ENCODE measurements at regions not wholly inside any gene's neighbourhood (a gene's known extent, or its start where the extent isn't known, plus 50 kb on each side); places are given as distances from the start of the nearest gene placed in this dataset.

DNA sequence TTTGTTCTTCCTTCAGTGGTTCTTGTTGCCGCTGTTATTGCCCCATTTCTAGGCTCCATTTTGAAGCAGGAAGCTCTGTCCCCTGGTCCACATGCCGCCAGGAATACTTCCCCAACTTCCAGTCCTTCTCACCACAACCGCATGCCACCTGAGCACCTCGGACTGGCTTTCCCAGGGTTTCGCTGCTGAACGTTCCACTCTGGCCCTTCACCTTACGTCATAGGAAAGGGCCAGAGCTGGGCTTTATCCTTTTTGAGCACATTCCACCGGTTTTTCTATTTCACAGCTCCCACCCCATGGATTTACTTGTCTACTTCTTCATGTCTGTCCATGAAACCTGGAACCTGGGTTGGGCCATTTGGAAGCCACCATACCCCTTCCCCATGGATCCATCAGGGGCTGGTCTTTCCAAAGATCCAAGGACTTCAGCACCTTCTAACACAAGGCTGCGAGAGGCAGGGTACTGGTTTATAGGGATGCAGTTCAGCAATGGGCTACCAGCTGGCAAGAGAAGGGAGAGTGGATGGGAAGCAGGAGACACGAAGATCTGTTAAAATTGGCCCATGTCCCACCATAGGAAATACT is 557.4 kb downstream of the BNC2 start:
- CTCF ChIA-PET = no interaction called here
- Mint-ChIP-seq H3K4me1 (ENCODE audit: low read depth, unreplicated experiment) (no peaks in the 10 kb centered on the region), H3K9me3 (ENCODE audit: unreplicated experiment) (no peaks in the 10 kb centered on the region), H3K4me3 (ENCODE audit: unreplicated experiment) (no peak overlapping the region), H3K27me3 (ENCODE audit: insufficient read depth, unreplicated experiment) (no peaks in the 10 kb centered on the region), H3K36me3 (ENCODE audit: insufficient read depth, unreplicated experiment) (no peaks in the 10 kb centered on the region), H3K27ac (ENCODE audit: unreplicated experiment) (no peak overlapping the region)
- no peaks in the 10 kb centered on the region for H3K27me3 ChIP-seq (replicated peaks; ENCODE audit: control insufficient read depth, insufficient read depth, low read length)
- BruUV-seq (replicated peaks) = no TSS peak
- intact Hi-C loops (cut with micrococcal nuclease; ENCODE audit: unreplicated experiment) = no loop called here
- H3K4me3 ChIP-seq (ENCODE audit: low read depth, low read length) = no peak overlapping the region
- TF ChIP-seq, protein P1, sequence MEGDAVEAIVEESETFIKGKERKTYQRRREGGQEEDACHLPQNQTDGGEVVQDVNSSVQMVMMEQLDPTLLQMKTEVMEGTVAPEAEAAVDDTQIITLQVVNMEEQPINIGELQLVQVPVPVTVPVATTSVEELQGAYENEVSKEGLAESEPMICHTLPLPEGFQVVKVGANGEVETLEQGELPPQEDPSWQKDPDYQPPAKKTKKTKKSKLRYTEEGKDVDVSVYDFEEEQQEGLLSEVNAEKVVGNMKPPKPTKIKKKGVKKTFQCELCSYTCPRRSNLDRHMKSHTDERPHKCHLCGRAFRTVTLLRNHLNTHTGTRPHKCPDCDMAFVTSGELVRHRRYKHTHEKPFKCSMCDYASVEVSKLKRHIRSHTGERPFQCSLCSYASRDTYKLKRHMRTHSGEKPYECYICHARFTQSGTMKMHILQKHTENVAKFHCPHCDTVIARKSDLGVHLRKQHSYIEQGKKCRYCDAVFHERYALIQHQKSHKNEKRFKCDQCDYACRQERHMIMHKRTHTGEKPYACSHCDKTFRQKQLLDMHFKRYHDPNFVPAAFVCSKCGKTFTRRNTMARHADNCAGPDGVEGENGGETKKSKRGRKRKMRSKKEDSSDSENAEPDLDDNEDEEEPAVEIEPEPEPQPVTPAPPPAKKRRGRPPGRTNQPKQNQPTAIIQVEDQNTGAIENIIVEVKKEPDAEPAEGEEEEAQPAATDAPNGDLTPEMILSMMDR (IDR thresholded peaks at IDR 0.05; ENCODE audit: insufficient read depth in 1 of 2, low read depth in 1 of 2, low read length in 1 of 2, severe bottlenecking in 1 of 2, unreplicated experiment in 1 of 2) = no peak
- POLR2A ChIA-PET = no interaction called here
- H3K36me3 ChIP-seq (ENCODE audit: control insufficient read depth, insufficient read depth, low read length) = no peaks in the 10 kb centered on the region
- no peaks in the 10 kb centered on the region for H3K9me3 ChIP-seq
- DNase-seq = no peak
- no peaks in the 10 kb centered on the region for H3K4me1 ChIP-seq

DNA sequence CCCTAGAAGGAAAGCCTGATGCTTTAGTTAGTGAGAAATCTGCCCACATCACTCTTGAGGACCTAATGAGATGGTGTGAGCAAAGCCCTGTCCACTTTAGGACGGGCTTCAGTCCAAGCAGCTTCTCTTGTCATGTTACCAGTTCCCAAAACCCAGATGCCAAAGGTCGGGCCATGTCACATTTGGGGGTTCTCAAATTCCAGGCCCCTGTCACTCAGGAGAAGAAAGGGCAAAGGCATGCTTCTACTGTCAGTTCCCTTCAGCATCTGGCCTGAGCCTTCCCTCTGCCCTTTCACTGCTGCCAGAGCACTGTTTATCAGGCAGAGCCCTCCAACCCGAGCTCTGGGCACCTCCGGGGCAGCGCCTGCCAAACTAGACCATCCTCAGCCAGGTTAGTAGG is 556.0 kb downstream of the BNC2 start:
- no peaks in the 10 kb centered on the region for H3K9me3 ChIP-seq
- no peaks in the 10 kb centered on the region for H3K27me3 ChIP-seq (replicated peaks; ENCODE audit: control insufficient read depth, insufficient read depth, low read length)
- intact Hi-C loops (cut with micrococcal nuclease; ENCODE audit: unreplicated experiment) = no loop called here
- TF ChIP-seq, protein P1 (IDR thresholded peaks at IDR 0.05; ENCODE audit: insufficient read depth in 1 of 2, low read depth in 1 of 2, low read length in 1 of 2, severe bottlenecking in 1 of 2, unreplicated experiment in 1 of 2) = no peak
- no TSS peak for BruUV-seq (replicated peaks)
- no peaks in the 10 kb centered on the region for H3K36me3 Mint-ChIP-seq (ENCODE audit: insufficient read depth, unreplicated experiment)
- H3K4me3 Mint-ChIP-seq (ENCODE audit: unreplicated experiment) = no peak overlapping the region
- no peak overlapping the region for H3K4me3 ChIP-seq (ENCODE audit: low read depth, low read length)
- ChIA-PET CTCF (no interaction called here), POLR2A (no interaction called here)
- no peaks in the 10 kb centered on the region for H3K9me3 Mint-ChIP-seq (ENCODE audit: unreplicated experiment)
- H3K36me3 ChIP-seq (ENCODE audit: control insufficient read depth, insufficient read depth, low read length) = no peaks in the 10 kb centered on the region
- H3K4me1 ChIP-seq = no peaks in the 10 kb centered on the region
- H3K4me1 Mint-ChIP-seq (ENCODE audit: low read depth, unreplicated experiment) = no peaks in the 10 kb centered on the region
- DNase-seq = no peak
- H3K27ac Mint-ChIP-seq (ENCODE audit: unreplicated experiment) = no peak overlapping the region
- no peaks in the 10 kb centered on the region for H3K27me3 Mint-ChIP-seq (ENCODE audit: insufficient read depth, unreplicated experiment)

DNA sequence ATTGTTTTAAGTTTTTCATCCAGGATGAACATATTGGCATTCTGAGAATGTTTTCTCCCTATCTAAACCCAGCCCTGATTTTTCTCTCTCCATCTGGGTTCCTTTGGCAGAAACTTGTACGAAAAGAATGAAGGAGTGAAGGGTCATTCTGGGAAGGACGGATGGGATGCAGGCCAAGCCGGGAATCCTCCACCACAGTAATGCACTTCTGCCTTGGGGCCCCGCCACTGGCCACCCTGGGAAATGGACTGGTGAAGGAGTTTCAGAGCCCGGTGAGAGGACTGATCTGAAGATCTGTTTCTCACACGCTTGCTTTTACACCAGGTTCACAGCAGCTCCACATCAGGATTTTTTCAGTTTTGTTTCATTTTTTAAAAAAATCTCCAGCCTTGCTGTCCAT is 554.8 kb downstream of the BNC2 start:
- TF ChIP-seq, protein P1 (IDR thresholded peaks at IDR 0.05; ENCODE audit: insufficient read depth in 1 of 2, low read depth in 1 of 2, low read length in 1 of 2, severe bottlenecking in 1 of 2, unreplicated experiment in 1 of 2) = no peak
- no peaks in the 10 kb centered on the region for H3K36me3 Mint-ChIP-seq (ENCODE audit: insufficient read depth, unreplicated experiment)
- H3K4me3 Mint-ChIP-seq (ENCODE audit: unreplicated experiment) = no peak overlapping the region
- ChIA-PET CTCF (no interaction called here), POLR2A (no interaction called here)
- no TSS peak for BruUV-seq (replicated peaks)
- Histone ChIP-seq H3K36me3 (ENCODE audit: control insufficient read depth, insufficient read depth, low read length) (no peaks in the 10 kb centered on the region), H3K27me3 (replicated peaks; ENCODE audit: control insufficient read depth, insufficient read depth, low read length) (no peaks in the 10 kb centered on the region), H3K4me3 (ENCODE audit: low read depth, low read length) (no peak overlapping the region), H3K9me3 (no peaks in the 10 kb centered on the region), H3K4me1 (no peaks in the 10 kb centered on the region)
- H3K4me1 Mint-ChIP-seq (ENCODE audit: low read depth, unreplicated experiment) = no peaks in the 10 kb centered on the region
- DNase-seq = no peak
- no peak overlapping the region for H3K27ac Mint-ChIP-seq (ENCODE audit: unreplicated experiment)
- H3K27me3 Mint-ChIP-seq (ENCODE audit: insufficient read depth, unreplicated experiment) = no peaks in the 10 kb centered on the region
- no peaks in the 10 kb centered on the region for H3K9me3 Mint-ChIP-seq (ENCODE audit: unreplicated experiment)
- intact Hi-C loops (cut with micrococcal nuclease; ENCODE audit: unreplicated experiment) = no loop called here

Measured in Caco-2 (cell line).